GM11168 (cell line): ENCODE measurements at regions not wholly inside any gene's neighbourhood (a gene's known extent, or its start where the extent isn't known, plus 50 kb on each side); places are given as distances from the start of the nearest gene placed in this dataset.

Experiments
- in situ Hi-C: fragments of 300-500 bp; cut with MboI; formaldehyde crosslinking; loops from one replicate; pipeline ENCODE4 v1.12.0; 2022; ENCODE audit warnings: low sequenced_read_pairs; ENCODE audit not compliant: unreplicated experiment

- in situ Hi-C loops = no loop called here
Observed at GRCh38 chr7:156459582-156459981, 181.0 kb upstream of the RNF32 start.

- in situ Hi-C loops = no loop called here
Observed at GRCh38 chr7:156459067-156459466, 181.5 kb upstream of the RNF32 start.

- in situ Hi-C loops = no loop called here
Observed at GRCh38 chr7:156458011-156458410, 182.6 kb upstream of the RNF32 start.

- in situ Hi-C loops = no loop called here
Observed at GRCh38 chr7:156456503-156457115, 184.0 kb upstream of the RNF32 start.

- in situ Hi-C loops = no loop called here
Observed at GRCh38 chr7:156456032-156456431, 184.5 kb upstream of the RNF32 start.

GRCh38 chr7:156450473-156450872 lies 190.1 kb upstream of the RNF32 start:
- in situ Hi-C loops = no loop called here

- in situ Hi-C loops = no loop called here
Observed at GRCh38 chr7:156448918-156449317, 191.7 kb upstream of the RNF32 start.

- in situ Hi-C loops = no loop called here
Observed at GRCh38 chr7:156446990-156447389, 193.6 kb upstream of the RNF32 start.

GRCh38 chr7:156445997-156446761 lies 194.4 kb upstream of the RNF32 start:
- in situ Hi-C loops = no loop called here

- in situ Hi-C loops = no loop called here
Observed at GRCh38 chr7:156442516-156442915, 198.1 kb upstream of the RNF32 start.

GRCh38 chr7:156440456-156440855 lies 200.1 kb upstream of the RNF32 start:
- in situ Hi-C loops = no loop called here

GRCh38 chr7:156438011-156438410 lies 202.6 kb upstream of the RNF32 start:
- in situ Hi-C loops = no loop called here

GRCh38 chr7:156437021-156437614 lies 203.5 kb upstream of the RNF32 start:
- in situ Hi-C loops = no loop called here

- in situ Hi-C loops = no loop called here
Observed at GRCh38 chr7:156435486-156436231, 204.9 kb upstream of the RNF32 start.

GRCh38 chr7:156434706-156435105 lies 205.9 kb upstream of the RNF32 start:
- in situ Hi-C loops = no loop called here

- in situ Hi-C loops = no loop called here
Observed at GRCh38 chr7:156432018-156432417, 208.6 kb upstream of the RNF32 start.

GRCh38 chr7:156430109-156430508 lies 210.5 kb upstream of the RNF32 start:
- in situ Hi-C loops = no loop called here

- in situ Hi-C loops = no loop called here
Observed at GRCh38 chr7:156429514-156429913, 211.1 kb upstream of the RNF32 start.

GRCh38 chr7:156423876-156424275 lies 216.7 kb upstream of the RNF32 start:
- in situ Hi-C loops = no loop called here

GRCh38 chr7:156420496-156420895 lies 220.1 kb upstream of the RNF32 start:
- in situ Hi-C loops = no loop called here

GRCh38 chr7:156419782-156420181 lies 220.8 kb upstream of the RNF32 start:
- in situ Hi-C loops = no loop called here
